Amygdala (tissue), 56 donors: ENCODE measurements at regions not wholly inside any gene's neighbourhood (a gene's known extent, or its start where the extent isn't known, plus 50 kb on each side); places are given as distances from the start of the nearest gene placed in this dataset.

ENCODE experiments used
- DNase-seq, 56 donors: peaks; one replicate each; lab custom pipeline; 2025; lab: John Stamatoyannopoulos, UW

DNA sequence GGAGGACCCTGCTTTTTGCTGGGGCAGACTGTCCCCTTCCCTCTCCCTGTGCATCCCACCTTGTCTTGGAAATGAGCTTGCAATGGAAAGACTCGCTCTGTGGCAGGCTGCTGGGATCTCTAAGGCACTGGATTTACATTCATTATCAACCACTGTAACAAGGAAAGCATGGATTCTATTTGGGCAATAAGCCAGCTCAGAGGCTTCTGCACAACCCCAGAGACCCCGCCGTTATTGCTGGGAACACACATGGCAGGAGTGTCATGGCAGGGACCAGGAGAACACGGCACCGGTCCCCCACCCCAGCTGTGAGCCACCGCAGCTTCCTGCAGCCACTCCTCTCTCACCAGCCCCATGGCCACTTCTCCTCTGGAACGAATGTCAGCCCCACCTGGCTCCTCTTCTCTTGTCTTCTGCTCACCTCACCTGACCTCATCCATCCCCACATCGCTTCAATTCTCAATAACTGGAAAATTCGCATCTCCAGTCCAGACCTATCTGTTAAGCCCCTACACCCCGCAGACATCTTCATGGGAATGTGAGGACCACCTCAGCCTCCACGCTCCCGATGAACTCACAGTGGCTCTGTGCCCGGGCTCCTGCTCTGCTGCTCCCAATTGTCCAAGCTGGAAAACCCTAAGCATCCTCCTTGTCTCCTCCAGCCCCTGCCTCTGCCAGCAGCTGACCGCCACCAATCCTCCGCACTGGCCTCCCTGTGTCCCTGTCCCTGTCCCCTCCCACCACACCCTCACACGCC is 181.5 kb downstream of the USP12 start:
- DNase-seq, result no peak

DNA sequence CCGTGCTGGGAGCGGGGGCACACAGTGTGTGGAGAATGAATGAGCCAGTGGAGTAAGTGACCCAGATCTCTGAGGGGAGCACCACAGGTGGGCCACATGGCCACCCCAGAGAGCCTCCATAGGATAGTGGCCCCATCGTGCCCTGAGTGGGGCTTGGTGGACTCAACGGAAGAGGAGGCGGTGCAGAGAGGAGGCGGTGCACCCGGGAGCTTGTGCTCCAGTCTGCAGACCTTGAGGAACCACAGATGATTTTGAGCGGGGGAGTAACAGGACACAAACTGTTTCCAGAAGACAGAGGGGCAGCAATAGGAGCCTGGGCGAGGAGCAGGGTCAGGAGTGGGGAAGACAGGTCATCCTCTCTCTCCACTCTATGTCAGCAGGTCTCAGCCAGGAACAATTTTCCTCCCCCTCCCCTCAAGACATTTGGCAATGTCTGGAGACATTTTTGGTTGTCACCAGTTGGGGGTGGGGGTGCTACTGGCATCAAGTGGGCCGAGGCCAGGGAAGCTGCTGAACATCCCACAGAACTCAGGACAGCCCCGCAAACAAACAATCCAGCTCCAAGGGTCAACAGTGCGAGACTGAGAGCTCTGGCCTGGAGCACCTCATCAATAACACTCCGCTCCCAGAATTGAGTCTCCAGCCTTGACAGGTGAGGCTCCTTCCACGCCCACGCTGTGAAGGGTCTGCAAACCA is 182.2 kb downstream of the USP12 start:
- DNase-seq, result no peak

DNA sequence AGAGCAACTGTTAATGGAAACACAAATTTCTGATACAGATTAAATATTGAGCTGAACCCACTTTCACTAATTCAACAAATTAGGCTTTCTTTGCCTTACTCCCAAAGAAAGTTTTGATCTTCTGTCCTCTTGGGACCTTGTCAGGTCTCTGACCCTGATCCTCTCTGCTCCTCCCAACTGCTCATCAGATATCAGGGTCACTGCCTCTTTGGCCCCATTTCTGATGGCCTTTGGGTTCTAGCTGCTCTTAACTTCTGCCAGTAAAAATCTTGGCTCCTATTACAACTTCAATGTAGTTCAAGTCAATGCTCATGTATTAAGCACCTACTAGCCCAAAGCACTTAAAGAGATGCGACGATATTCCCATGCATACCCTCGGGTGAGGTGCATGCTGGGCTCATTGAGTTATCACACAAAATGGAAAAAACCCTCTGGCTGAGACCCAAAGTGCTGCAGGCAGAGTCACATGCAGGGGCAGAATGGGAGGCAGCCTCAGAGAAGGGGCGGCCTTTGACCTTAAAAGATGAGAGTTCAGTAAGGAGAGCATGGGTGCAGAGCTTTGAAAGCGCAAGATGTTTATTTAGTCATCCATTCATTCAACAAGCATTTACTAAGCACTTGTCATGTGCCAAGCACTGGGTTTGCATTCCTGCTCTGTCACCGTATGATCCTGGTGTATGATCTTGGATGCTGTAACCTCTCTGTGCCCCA is 183.4 kb downstream of the USP12 start:
- DNase-seq, result no peak

DNA sequence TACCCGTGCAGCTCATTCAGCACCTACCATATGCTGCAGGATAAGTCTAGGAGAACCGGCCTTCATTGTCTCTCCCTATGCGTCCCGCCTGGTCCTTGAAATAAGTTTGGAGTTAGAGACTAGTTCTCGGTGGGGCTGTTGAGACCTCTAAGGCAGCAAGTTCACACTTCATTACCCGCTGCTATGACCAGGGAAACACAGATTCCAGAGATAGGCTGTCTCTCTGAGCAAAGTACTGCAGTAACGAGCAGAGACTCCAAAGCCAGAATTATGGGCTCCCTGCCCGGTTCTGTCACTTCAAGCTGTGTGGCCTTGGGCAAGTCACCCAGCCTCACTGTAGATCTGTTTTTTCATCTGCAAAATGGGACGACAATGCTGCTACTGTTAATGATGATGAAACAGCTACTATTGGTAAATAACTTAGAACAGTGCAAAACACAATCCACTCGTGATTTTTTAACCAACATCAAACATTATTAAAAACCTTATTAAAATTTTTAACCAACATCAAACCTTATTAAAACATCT is 184.1 kb downstream of the USP12 start:
- DNase-seq, result no peak

DNA sequence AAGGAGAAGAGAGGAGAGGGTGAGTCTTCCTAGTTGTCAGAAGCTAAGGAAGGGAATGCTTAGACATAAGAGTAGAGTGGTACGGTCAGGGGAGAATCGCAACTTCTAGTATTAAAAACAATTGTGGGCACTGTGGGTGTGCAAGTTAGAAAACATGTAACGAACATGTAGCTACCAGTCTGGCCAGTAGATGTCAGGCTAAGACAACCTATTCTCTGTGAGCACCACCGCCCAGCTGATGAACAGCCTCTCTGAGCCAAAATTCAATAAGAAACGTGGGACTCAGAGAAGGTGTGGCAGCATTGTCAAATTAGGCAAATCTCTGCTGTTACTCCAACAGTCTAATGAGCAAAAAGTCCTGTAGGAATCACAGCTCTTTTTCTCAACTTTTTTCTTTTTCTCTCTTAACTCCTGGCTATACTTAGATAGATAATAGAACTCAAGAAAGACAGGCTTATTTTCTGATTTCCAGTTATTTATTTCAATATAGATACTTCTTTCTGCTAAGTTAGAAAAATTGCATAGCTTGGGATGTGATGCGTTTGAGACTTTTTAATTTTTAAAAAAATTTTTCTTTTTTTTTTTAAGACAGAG is 186.2 kb downstream of the USP12 start:
- DNase-seq, result peak in 47 of 56 donors; percentile 7 to 88 (median 45)

DNA sequence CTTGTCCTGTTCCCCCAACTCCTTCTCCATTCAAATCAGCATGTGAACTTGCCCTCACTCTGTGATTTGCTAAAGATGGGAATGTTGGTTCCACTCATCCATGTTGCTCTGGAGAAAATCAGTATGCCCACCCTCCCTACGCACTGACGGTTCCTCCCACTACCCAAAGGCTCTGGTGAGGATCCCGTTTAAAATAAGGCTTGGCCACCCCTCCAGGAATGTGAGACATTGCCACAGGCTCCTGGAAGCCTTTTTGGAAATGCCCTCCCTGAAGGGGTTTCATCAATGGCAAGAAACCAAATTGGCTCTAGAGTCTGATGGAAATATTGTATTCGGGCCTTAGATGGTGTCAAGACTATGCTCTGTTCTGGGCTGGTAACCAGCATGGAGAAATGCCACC is 187.3 kb downstream of the USP12 start:
- DNase-seq, result no peak

DNA sequence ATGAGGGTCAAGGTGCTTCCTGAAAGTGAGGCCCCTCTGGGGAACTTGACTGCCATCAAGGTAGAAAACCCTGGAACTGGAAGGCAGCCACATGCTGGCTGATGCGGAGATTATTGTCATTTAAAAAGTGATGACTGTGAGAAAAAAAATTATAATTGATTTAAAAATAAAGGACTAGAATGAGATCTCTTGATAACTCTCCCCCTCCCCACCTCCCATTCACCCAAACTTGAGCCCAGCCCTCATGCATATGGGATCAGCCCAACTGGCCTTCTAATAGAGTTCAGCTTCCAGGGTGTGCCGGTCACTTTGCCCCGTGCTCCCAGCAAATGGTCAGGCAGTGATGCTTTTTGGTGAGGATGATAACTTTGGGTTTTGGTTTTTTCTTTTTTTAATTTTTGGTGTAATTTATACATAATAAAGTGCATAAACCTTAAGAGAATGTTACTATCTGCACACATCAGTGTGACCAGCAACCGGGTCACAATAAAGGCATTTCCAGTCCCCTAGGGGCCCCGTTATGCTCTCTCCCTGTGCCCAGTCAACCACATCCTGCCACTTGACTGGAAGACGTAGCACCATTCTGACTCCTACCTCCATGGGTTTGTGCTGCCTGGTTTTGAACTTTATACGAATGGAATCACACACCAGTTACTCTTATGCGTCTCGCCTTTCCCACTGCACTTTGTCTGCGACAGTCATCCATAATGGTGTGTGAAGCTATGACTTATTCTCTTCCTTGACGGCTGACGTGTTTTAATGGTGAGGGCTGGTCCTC is 187.9 kb downstream of the USP12 start:
- no peak for DNase-seq

DNA sequence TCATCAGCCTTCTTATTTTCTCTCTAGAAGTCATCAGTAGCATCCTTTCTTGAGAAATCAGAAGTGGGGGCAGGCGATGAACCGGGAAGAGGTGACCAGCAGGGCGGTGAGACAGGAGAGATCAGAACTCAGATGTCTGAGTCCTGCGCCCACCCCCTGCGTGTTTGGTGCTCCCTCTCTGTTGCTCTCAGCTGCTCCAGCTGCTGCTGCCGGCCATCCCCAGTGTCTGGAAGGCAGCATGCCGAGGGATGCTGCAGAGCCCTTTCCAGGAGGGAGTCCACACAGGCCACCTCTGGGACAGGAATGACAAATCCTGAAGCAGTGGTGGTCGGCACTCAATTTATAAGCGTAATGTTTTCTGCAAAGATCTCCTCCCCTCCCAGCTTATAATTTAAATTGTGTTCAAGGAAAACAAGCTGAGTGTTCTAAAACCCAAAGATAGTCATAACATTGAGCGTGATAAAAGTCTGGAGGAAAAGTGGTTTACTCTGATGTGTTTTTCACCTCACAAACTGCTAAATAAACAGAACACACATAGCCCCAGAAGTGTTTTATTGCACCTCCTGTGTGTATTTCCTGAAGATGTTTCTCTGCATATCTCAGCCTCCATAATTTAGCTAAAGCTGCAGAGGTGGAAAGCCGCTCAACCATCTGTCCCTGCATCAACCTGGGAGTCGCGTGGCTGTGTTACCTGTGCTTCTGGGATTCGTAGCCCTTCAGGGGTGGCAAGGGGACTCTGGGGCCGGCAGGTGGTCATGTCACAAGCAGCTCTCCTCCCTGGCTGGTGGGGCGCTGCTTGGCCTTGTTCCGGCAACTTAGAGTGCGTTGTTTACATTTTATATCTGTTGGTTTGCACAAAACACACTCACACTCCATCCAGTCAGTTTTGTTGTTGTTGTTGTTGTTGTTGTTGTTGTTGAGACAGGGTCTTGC is 191.2 kb downstream of the USP12 start:
- no peak for DNase-seq

DNA sequence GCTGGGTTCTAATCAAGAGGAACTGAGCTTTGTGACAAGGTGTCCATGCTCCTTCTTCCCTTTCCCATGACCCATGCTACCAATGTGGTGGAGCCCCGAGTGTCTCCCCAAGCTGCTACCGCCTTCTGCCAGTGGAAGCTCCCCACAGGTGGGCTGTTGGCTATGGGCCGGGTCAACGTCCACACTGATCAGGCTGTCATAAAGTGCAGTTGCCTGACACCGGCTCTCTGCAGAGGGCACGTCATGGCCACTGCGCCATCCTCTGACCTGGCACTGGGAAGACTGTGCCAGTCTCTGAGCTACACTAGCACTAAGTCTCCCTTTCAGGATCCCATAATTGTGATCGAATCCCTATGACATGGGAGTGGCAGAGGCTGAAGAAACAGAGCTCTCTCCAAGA is 192.3 kb downstream of the USP12 start:
- no peak for DNase-seq

DNA sequence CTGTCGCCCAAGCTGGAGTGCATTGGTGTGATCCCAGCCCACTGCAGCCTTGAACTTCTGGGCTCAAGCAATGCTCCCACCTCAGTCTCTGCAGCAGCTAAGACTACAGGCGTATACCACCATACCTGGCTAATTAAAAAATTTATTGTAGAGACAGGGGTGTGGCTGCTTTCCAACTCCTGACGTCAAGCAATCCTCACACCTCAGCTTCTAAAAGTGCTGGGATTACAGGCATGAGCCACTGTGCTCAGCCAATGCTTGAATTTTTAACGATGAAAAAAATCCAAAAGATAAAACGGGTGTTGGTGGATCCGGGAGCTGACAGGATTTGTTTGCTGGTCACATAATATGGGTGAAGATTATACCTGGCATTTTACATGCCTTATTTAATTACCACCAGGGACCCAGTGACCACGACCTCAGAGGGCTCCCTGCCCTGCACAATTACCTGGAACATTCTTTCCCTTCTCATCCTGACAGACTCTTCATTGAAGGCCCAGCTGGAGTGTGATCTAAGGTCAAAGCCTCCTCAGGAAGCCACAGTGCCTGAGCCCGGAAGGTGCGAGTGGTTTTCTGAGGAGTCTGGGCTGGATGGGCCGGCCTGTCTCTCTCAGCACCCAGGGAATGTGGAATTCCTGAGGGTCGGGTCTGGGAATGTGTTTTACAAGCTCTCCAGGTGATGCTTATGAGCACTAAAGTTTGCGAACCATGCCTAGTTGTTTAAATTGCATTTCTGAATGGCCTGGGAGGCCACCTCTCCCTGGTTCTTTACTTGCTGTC is 193.3 kb downstream of the USP12 start:
- no peak for DNase-seq

DNA sequence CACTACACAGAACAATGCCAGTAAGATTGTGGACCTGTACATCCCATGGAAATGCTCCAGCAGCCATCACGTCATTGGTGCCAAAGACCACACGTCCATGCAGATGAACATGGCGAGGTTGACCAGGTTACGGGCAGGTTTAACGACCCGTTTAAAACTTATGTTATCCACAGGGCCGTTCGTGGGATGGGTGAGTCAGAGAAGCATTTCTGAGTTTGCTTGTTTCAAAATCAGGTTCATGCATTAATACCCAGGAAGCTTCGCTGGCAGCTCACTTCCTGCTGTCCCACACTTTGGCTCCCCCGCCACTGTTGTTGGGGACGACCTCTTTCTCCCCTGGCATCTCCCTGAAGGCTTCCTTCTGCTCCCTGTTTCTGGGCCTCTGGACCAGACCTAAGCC is 194.1 kb downstream of the USP12 start:
- DNase-seq, result no peak

DNA sequence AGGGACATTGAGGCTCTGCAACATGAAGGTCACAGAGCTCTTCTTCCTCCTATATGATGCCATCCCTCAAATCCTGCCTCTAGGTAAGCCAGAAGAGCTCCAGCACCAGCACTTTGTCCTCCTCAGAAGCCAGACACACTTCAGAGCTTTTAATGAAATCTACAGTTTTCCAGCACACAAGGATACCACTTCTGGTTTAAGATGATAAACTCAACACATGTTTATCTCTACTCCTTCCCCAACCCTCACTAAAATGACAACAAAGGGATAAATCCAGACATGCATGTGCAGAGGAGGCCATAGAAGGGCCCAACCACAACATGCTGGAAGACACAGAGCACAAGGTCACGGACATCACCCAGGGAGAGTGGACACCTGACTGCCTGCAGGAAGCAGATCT is 195.3 kb downstream of the USP12 start:
- no peak for DNase-seq

DNA sequence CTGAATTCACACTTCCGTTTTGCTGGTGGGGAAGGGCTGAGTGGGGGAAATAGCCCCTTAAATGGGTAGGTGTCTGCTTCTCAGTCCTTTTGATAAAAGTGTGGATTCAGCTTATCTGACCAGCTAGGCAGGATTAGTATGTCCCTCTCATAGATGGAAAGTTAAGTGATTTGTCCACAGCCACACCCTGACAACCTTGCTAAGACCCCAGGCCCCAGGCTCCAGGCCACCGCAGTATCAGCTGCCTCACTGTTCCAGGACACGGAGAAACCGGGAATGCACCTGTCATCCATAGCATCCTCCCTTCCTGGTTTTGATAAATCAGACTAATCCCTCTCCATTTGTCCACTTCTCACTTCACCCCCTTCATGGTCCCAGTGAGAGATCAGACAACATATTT is 197.7 kb downstream of the USP12 start:
- DNase-seq, result no peak

DNA sequence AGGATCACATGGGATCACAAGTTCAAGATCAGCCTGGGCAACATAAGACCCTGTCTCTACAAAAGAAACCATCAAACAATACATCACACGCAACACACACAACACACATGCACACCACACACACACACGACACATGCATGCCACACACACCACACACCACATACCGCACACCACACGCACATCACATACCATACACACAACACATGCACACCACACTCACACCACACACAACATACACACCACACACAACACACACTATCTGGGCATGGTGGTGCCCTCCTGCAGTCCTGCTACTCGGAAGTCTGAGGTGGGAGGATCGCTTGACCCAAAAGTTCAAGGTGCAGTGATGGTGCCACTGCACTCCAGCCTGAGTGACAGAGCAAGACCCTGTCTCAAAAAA is 198.3 kb downstream of the USP12 start:
- DNase-seq, result no peak

DNA sequence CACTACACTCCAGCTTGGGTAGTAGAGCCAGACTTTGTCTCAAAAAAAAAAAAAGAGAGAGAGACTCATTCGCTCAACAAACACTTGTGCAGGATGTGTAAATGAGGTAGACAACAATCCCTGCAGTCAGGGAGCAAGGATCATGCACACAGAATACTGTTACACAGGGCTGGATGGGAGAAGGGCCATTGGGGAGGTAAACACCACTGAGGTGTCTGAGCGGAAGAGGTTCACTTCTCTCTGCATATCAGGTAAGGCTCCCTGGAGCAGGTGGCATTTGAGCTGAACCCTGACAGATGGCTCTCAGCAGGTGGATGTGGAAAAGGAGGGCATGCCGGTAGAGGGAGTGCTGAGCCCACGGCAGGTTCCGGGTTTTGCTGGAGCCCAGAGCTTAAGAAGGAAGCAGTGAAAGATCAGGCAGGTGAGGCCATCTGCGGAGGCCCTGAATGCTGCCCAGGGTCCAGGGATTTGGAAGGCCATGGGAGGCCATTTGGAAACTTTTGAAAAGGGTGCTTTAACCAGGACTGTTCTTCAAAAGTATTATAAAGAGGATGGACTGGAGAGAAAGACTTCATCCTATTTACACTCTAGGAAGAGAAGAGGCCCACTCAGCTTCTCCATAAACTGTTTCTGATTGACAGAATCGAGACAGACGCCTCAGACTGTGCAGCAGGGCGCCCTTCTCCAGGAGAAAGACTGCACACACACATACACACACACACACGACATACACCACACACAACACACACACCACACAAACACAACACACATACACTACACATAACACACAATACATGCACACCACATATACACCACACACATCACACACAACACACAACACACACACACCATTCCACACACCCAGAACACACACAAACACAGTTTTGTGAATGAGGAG is 199.4 kb downstream of the USP12 start:
- DNase-seq, result no peak

DNA sequence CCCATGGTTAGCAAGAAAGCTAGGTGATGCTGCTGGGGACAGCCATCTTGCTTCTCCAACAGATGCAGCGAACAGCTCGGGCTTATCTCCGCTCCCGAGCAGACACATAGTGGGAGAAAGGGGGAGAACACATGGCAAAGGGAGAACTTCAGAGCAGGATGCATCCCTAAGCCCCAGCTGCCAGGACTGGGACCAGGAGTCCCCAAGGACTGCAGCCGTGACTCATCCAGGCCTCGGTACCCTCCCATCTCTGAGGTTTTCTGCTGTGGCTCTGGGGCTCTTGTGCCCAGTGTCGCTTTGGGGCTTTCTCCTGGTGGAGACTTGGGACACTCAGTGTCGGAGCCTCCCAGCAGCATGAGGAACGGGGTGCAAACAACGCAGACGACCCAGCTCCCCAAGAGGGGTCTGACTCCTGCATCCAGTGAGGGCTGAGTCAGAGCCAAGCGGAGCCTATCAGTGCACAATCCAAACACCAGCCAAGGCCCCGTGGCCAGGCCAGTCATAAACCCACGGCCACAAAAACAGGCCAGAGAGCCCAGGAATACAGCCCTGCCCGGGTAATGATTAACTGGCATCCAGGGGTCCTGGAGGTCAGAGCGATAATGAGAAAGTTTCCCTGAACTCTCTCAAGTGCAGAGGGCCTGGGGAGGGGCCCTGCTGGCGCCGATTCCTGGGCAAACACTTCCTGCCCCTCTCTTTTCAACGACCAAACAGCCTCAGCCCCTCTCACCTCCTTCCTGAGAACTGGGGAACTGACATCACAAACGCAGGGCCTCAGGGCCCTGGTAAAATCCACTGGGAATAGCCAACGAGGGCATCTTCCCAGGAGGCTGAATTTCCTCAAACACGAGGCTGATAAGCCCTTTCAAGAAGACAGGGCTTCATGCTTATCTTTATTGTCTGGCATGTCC is 202.9 kb downstream of the USP12 start:
- DNase-seq, result no peak
